GM12892 (cell line): ENCODE measurements at regions not wholly inside any gene's neighbourhood (a gene's known extent, or its start where the extent isn't known, plus 50 kb on each side); places are given as distances from the start of the nearest gene placed in this dataset.

ENCODE experiments used
- DNase-seq: peaks from one replicate; pipeline ENCODE4 v3.0.0; 2011; ENCODE audit not compliant: insufficient read length
- FAIRE-seq: peaks from 2 replicates; lab custom pipeline; 2011; peaks lifted over from hg19 to GRCh38; lab: Jason Lieb, UNC
- POLR2A ChIP-seq: IDR thresholded peaks from 2 replicates; pipeline ENCODE4 v1.6.1; 2011; ENCODE audit warnings: low read depth, low read length, control low read depth
- POLR2AphosphoS5 ChIP-seq: IDR thresholded peaks from 2 replicates; pipeline ENCODE4 v1.6.1; 2011; ENCODE audit warnings: low read depth, low read length, control low read depth
- TAF1 ChIP-seq: IDR thresholded peaks from 2 replicates; pipeline ENCODE4 v1.6.1; 2011; ENCODE audit warnings: low read depth, mild to moderate bottlenecking, control low read depth, low read length, borderline replicate concordance

- DNase-seq (no peak), FAIRE-seq (no peak)
- TF ChIP-seq TAF1 (no peak), POLR2A (no peak), POLR2AphosphoS5 (no peak)
Observed at GRCh38 chr15:62626903-62627302, 415.6 kb upstream of the TPM1 start.

- FAIRE-seq (no peak), DNase-seq (no peak)
- TF ChIP-seq POLR2A, result no peak
- TF ChIP-seq POLR2AphosphoS5, result no peak
- TF ChIP-seq TAF1, result no peak
Observed at GRCh38 chr15:62631076-62631724, 411.3 kb upstream of the TPM1 start.

DNA sequence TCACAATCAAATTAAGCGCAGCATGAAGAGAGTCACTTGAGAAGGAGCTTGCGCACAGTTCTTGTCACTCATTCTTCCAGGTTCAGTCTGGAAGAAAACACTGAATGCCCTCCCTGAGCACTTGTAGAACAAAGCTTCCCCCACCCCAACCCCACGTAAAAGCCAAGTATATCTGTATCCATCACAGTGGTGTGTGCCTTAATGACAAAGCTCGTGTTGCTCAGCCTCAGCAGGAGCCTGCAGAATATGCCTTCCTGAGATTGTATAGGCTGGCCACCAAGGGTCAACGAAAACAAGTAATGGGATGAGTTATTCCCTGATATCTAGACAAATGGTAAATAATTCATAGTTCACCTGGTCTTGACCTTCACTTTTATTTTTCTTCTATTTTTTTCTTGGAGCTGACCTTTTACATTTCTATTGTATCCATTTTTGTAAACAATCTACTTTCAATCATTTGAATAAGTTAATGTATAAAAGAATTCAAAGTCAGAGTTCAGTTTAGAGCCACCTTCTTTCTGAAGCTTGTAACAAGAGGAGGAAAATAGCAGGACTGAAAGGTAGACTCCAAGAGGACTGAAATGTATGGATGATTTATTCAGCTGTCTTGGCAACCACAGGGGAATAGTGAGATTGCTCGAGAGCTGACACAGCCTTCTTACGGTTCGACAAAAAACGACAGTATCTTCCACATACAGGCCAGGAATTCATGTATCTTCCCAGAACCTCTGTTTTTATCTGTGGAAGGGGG, 405.5 kb upstream of the TPM1 start:
- TF ChIP-seq TAF1, result no peak
- no peak for TF ChIP-seq POLR2A
- TF ChIP-seq POLR2AphosphoS5, result no peak
- FAIRE-seq (no peak), DNase-seq (no peak)

- TF ChIP-seq POLR2A, result no peak
- no peak for TF ChIP-seq POLR2AphosphoS5
- DNase-seq, result no peak
- FAIRE-seq, result no peak
Observed at GRCh38 chr15:62637574-62637897, 405.0 kb upstream of the TPM1 start.

DNA sequence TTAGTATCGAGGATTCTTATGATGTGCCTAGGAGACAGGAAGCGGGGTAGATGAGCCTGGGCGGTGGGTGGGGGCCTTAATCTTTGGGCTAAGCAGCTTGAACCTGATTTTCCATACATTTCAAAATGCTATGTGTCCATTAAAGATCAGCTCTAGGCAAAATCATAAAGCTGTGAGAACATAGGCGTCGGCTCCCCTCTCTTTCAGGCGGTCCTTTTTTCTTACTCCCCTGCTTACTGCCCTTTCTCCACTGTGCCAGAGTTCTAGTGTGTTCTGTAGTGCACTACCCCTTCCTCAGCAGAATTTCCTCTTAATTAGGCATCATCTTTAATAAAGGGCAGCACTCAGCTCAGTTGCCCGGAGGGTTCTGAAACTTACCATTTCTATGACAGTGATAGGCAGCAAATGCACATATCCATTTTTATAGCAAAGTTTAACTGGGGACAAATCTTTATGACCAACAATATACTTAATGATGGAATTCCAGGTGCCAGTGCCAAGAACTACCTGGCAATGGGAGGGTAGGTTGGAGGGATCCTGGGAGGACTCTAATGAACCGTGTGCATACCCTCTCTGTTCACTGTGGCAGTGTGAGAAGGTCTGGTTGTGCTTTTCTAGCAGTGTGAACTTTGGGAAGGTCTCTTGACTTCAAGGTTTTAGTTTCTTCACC, 404.5 kb upstream of the TPM1 start:
- no peak for DNase-seq
- no peak for FAIRE-seq
- TF ChIP-seq POLR2A (no peak), POLR2AphosphoS5 (no peak), TAF1 (no peak)

DNA sequence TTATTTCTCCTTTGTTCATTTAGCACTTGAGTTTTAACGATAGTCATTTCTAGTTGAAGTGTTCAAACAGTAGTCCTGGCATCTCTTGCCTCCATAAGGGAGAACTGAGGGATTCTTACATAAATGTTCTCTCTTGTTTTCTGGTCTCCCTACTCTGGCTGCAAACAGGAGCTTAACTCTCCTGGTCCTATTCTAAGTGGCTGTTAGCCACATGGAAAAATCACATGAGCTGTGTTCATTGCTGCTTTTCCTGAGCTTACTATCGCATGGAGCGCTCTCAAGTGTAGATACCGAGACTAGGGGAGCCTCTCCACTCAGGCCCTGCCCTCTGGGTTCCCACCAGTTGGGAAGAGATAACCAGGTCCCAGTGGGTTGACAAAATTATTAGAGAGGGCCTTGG, 403.1 kb upstream of the TPM1 start:
- TF ChIP-seq POLR2AphosphoS5, result no peak
- no peak for TF ChIP-seq TAF1
- no peak for TF ChIP-seq POLR2A
- FAIRE-seq, result no peak

GRCh38 chr15:62639906-62640605, 402.5 kb upstream of the TPM1 start:
- no peak for FAIRE-seq
- DNase-seq, result no peak
- no peak for TF ChIP-seq POLR2AphosphoS5
- TF ChIP-seq POLR2A, result no peak
- TF ChIP-seq TAF1, result no peak

More for the DNA sequence above, 403.1 kb upstream of the TPM1 start:
- no peak for DNase-seq

DNA sequence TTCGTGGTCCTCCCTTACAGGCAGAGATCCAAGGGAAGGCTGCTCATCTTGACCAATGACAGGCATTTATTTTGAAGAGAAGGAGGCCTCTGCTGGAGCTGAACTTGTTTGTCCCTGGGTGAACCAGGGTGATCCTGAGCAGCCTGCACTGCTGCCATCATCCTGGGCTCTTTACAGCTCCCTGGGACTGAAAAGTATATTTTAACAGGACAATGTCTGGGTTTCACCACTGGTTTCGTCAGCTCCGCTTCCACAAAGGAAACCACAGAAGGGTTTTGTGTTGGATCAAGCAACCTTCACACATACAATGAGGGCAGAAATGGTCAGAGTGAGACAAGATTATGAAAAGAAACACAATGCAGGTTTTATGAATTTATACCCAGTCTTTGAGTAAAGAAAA, 400.7 kb upstream of the TPM1 start:
- TF ChIP-seq POLR2AphosphoS5, result no peak
- no peak for TF ChIP-seq TAF1
- TF ChIP-seq POLR2A, result no peak
- no peak for DNase-seq
- FAIRE-seq, result no peak

- no peak for DNase-seq
- TF ChIP-seq TAF1, result no peak
- no peak for TF ChIP-seq POLR2A
- TF ChIP-seq POLR2AphosphoS5, result no peak
- no peak for FAIRE-seq
Observed at GRCh38 chr15:62643572-62643971, 399.0 kb upstream of the TPM1 start.

- TF ChIP-seq TAF1 (no peak), POLR2AphosphoS5 (no peak), POLR2A (no peak)
- no peak for FAIRE-seq
- no peak for DNase-seq
Observed at GRCh38 chr15:62644216-62644888, 398.2 kb upstream of the TPM1 start.
